B cell (primary cell): ENCODE measurements at regions not wholly inside any gene's neighbourhood (a gene's known extent, or its start where the extent isn't known, plus 50 kb on each side); places are given as distances from the start of the nearest gene placed in this dataset.

Experiments
- CTCF ChIP-seq: fragments of 200-600 bp; IDR thresholded peaks from one replicate; pipeline ENCODE4 v1.8.0; 2022; ENCODE audit warnings: antibody characterized with exemption, mild to moderate bottlenecking
- EZH2 ChIP-seq: IDR thresholded peaks from 2 replicates; pipeline ENCODE4 v1.6.1; 2012; ENCODE audit warnings: borderline replicate concordance, low read depth, mild to moderate bottlenecking, moderate library complexity, low read length; ENCODE audit not compliant: insufficient read depth, poor library complexity, severe bottlenecking

- no peak for TF ChIP-seq CTCF
- TF ChIP-seq EZH2 = no peak
Observed at GRCh38 chr5:73363911-73364730, 84.5 kb downstream of the FOXD1 start.
